Calu3 (cell line): ENCODE measurements at regions not wholly inside any gene's neighbourhood (a gene's known extent, or its start where the extent isn't known, plus 50 kb on each side); places are given as distances from the start of the nearest gene placed in this dataset.

ENCODE experiments used
- BruUV-seq: library from RNA; stranded (reverse); fragments of 400-500 nt; replicated peaks from 2 replicates; lab custom pipeline; 2021; lab: Mats Ljungman, UMichigan
- CTCF ChIA-PET: fragments of 300-600 bp; sonication (Branson Sonifier 250); formaldehyde crosslinking; loops from one replicate; lab custom pipeline; 2022; ENCODE audit warnings: antibody characterized with exemption; lab: Charles Lee
- DNase-seq: peaks from one replicate; pipeline ENCODE4 v3.0.0; 2022
- H3K27ac Mint-ChIP-seq: one replicate; pipeline ENCODE4 v1.8.0; 2022; ENCODE audit warnings: mixed read lengths; ENCODE audit not compliant: unreplicated experiment
- H3K27me3 Mint-ChIP-seq: one replicate; pipeline ENCODE4 v1.8.0; 2022; ENCODE audit warnings: mixed read lengths; ENCODE audit not compliant: unreplicated experiment
- H3K36me3 Mint-ChIP-seq: one replicate; pipeline ENCODE4 v1.8.0; 2022; ENCODE audit warnings: mild to moderate bottlenecking, moderate library complexity, mixed read lengths; ENCODE audit not compliant: insufficient read depth, unreplicated experiment
- H3K4me1 Mint-ChIP-seq: one replicate; pipeline ENCODE4 v1.8.0; 2022; ENCODE audit warnings: mild to moderate bottlenecking, low read depth, mixed read lengths; ENCODE audit not compliant: unreplicated experiment
- H3K4me3 Mint-ChIP-seq: one replicate; pipeline ENCODE4 v1.8.0; 2022; ENCODE audit warnings: mild to moderate bottlenecking, low read depth, moderate library complexity, mixed read lengths; ENCODE audit not compliant: unreplicated experiment
- H3K9me3 Mint-ChIP-seq: one replicate; pipeline ENCODE4 v1.8.0; 2022; ENCODE audit warnings: low read depth, mixed read lengths; ENCODE audit not compliant: unreplicated experiment
- CTCF ChIP-seq: fragments of 200-600 bp; IDR thresholded peaks from one replicate; pipeline ENCODE4 v1.8.0; 2022; ENCODE audit warnings: antibody characterized with exemption; ENCODE audit not compliant: unreplicated experiment
- intact Hi-C: fragments of 100-400 bp; cut with micrococcal nuclease; formaldehyde crosslinking; loops from one replicate; pipeline ENCODE4 v1.10.0; 2022; ENCODE audit not compliant: unreplicated experiment

GRCh38 chrX:43474321-43474720 is 181.8 kb upstream of the MAOA start:
- Mint-ChIP-seq H3K27ac (no peak overlapping the region), H3K4me3 (no peak overlapping the region), H3K36me3 (no peaks in the 10 kb centered on the region), H3K4me1 (no peaks in the 10 kb centered on the region), H3K9me3 (no peaks in the 10 kb centered on the region), H3K27me3 (no peaks in the 10 kb centered on the region)
- peak; percentile 38 for DNase-seq
- CTCF ChIA-PET: no interaction called here
- TF ChIP-seq CTCF: no peak
- BruUV-seq: no TSS peak
- intact Hi-C loops: no loop called here

- Mint-ChIP-seq H3K27me3 (no peaks in the 10 kb centered on the region), H3K4me3 (no peak overlapping the region), H3K27ac (no peak overlapping the region), H3K4me1 (no peaks in the 10 kb centered on the region), H3K9me3 (no peaks in the 10 kb centered on the region), H3K36me3 (no peaks in the 10 kb centered on the region)
- no peak for TF ChIP-seq CTCF
- BruUV-seq: no TSS peak
- no peak for DNase-seq
- CTCF ChIA-PET: no interaction called here
- intact Hi-C loops: no loop called here
Observed at GRCh38 chrX:43479070-43479469, 177.0 kb upstream of the MAOA start.

GRCh38 chrX:43479850-43480249 is 176.2 kb upstream of the MAOA start:
- H3K27me3 Mint-ChIP-seq: no peaks in the 10 kb centered on the region
- BruUV-seq: no TSS peak

GRCh38 chrX:43481576-43481975 is 174.5 kb upstream of the MAOA start:
- Mint-ChIP-seq H3K27me3 (no peaks in the 10 kb centered on the region), H3K27ac (no peak overlapping the region), H3K4me3 (no peak overlapping the region), H3K36me3 (no peaks in the 10 kb centered on the region), H3K4me1 (no peaks in the 10 kb centered on the region), H3K9me3 (no peaks in the 10 kb centered on the region)
- no TSS peak for BruUV-seq
- intact Hi-C loops: no loop called here
- no peak for TF ChIP-seq CTCF
- DNase-seq: no peak
- CTCF ChIA-PET: no interaction called here

More at GRCh38 chrX:43479850-43480249, 176.2 kb upstream of the MAOA start:
- Mint-ChIP-seq H3K4me3 (no peak overlapping the region), H3K9me3 (no peaks in the 10 kb centered on the region), H3K4me1 (no peaks in the 10 kb centered on the region), H3K36me3 (no peaks in the 10 kb centered on the region), H3K27ac (no peak overlapping the region)
- CTCF ChIA-PET: no interaction called here
- no peak for DNase-seq
- intact Hi-C loops: no loop called here
- no peak for TF ChIP-seq CTCF
